GM12878 (cell line): ENCODE measurements at regions not wholly inside any gene's neighbourhood (a gene's known extent, or its start where the extent isn't known, plus 50 kb on each side); places are given as distances from the start of the nearest gene placed in this dataset.

Experiments
- ATAC-seq: fragments of 200-7000 bp; cut with Tn5 transposase; 3 replicates; pipeline ENCODE4 v1.9.1; 2020; ENCODE audit warnings: mild to moderate bottlenecking, moderate library complexity
- BruUV-seq: library from RNA; stranded (reverse); fragments of 400-500 nt; replicated peaks from 2 replicates; lab custom pipeline; 2021; lab: Mats Ljungman, UMichigan
- CTCF ChIA-PET: fragments of 300-600 bp; sonication (Branson Sonifier 250); formaldehyde crosslinking; extraction: SDS; loops from one replicate; lab custom pipeline; 2021; ENCODE audit warnings: inconsistent platforms; lab: Yijun Ruan, JAX
- POLR2A ChIA-PET: fragments of 350-600 bp; formaldehyde crosslinking; extraction: SDS; loops from one replicate; lab custom pipeline; 2021; ENCODE audit warnings: inconsistent platforms; lab: Charles Lee
- RAD21 ChIA-PET: fragments of 300-600 bp; sonication (Branson Sonifier 250); formaldehyde crosslinking; loops from one replicate; lab custom pipeline; 2023; ENCODE audit warnings: antibody characterized with exemption; ENCODE audit not compliant: unreplicated experiment; lab: Charles Lee
- SMC1A ChIA-PET: fragments of 300-600 bp; sonication (Branson Sonifier 250); formaldehyde crosslinking; loops from one replicate; lab custom pipeline; 2023; ENCODE audit not compliant: unreplicated experiment, uncharacterized antibody; lab: Charles Lee
- DNase-seq: peaks from one replicate; pipeline ENCODE4 v3.0.0-alpha.2; 2011; ENCODE audit warnings: low read depth, low spot score
- FAIRE-seq: peaks from 3 replicates; lab custom pipeline; 2011; peaks lifted over from hg19 to GRCh38; lab: Jason Lieb, UNC
- H2AFZ ChIP-seq: 2 replicates; pipeline ENCODE4 v1.6.0; 2011; ENCODE audit warnings: low read depth, low read length, control low read depth; ENCODE audit not compliant: control insufficient read depth
- H3K27ac ChIP-seq: 2 replicates; pipeline ENCODE4 v1.5.1; 2011; ENCODE audit warnings: control low read depth; ENCODE audit not compliant: control insufficient read depth, insufficient read depth
- H3K27me3 ChIP-seq, 2 experiments: replicated peaks in 1 of 2; 2 replicates each; pipeline versions ENCODE4 v1.6.0 to v1.6.1; 2011; ENCODE audit warnings: low read length in 1 of 2; ENCODE audit not compliant: control insufficient read depth in 2 of 2, insufficient read depth in 2 of 2
- H3K36me3 ChIP-seq, 2 experiments: 2 replicates each; pipeline ENCODE4 v1.5.1; 2011; ENCODE audit warnings: low read length in 1 of 2; ENCODE audit not compliant: control insufficient read depth in 2 of 2, insufficient read depth in 2 of 2
- H3K4me1 ChIP-seq: 2 replicates; pipeline ENCODE4 v1.6.1; 2011; ENCODE audit warnings: mild to moderate bottlenecking, low read length, moderate library complexity, mixed read lengths; ENCODE audit not compliant: control insufficient read depth, insufficient read depth
- H3K4me2 ChIP-seq: 2 replicates; pipeline ENCODE4 v1.6.0; 2011; ENCODE audit warnings: control low read depth; ENCODE audit not compliant: control insufficient read depth, insufficient read depth
- H3K4me3 ChIP-seq: fragments of 200-600 bp; sonication (generic); 2 replicates; pipeline ENCODE4 v1.5.1; 2016
- H3K79me2 ChIP-seq: 2 replicates; pipeline ENCODE4 v1.6.0; 2011; ENCODE audit warnings: low read length; ENCODE audit not compliant: control insufficient read depth, insufficient read depth
- H3K9ac ChIP-seq: 2 replicates; pipeline ENCODE4 v1.8.0; 2011; ENCODE audit warnings: low read length, control low read depth, mixed read lengths; ENCODE audit not compliant: control insufficient read depth, insufficient read depth
- H3K9me3 ChIP-seq: replicated peaks from 3 replicates; pipeline ENCODE4 v1.5.1; 2011; ENCODE audit warnings: mild to moderate bottlenecking, low read length; ENCODE audit not compliant: control insufficient read depth, insufficient read depth
- H4K20me1 ChIP-seq: 2 replicates; pipeline ENCODE4 v1.6.0; 2011; ENCODE audit not compliant: control insufficient read depth, insufficient read depth
- IKZF1 ChIP-seq: fragments of 450-650 bp; conservative IDR thresholded peaks from 2 replicates; pipeline ENCODE4 v1.6.1; 2017; ENCODE audit warnings: antibody characterized with exemption, mild to moderate bottlenecking
- KLF5 ChIP-seq: fragments of 450-650 bp; IDR thresholded peaks from 2 replicates; pipeline ENCODE4 v1.6.1; 2014; ENCODE audit warnings: mild to moderate bottlenecking; ENCODE audit not compliant: partially characterized antibody
- MYC ChIP-seq: IDR thresholded peaks from 2 replicates; pipeline ENCODE4 v1.6.1; 2011; ENCODE audit warnings: mild to moderate bottlenecking, low read length, moderate library complexity, inconsistent platforms; ENCODE audit not compliant: insufficient read depth, insufficient replicate concordance, insufficient read length, severe bottlenecking
- NFIC ChIP-seq: IDR thresholded peaks from 2 replicates; pipeline ENCODE4 v1.6.1; 2012; ENCODE audit warnings: low read depth, mild to moderate bottlenecking, inconsistent platforms, low read length, moderate library complexity
- POLR2AphosphoS2 ChIP-seq: IDR thresholded peaks from 2 replicates; pipeline ENCODE4 v1.6.1; 2011; ENCODE audit warnings: low read depth, mild to moderate bottlenecking, low read length, improper control_type of control experiment, moderate library complexity
- POLR2AphosphoS5 ChIP-seq: IDR thresholded peaks from 2 replicates; pipeline ENCODE4 v1.6.1; 2011; ENCODE audit warnings: mild to moderate bottlenecking, low read length, inconsistent platforms
- RELA ChIP-seq: fragments of 450-650 bp; IDR thresholded peaks from 2 replicates; pipeline ENCODE4 v1.8.0; 2014; ENCODE audit warnings: borderline replicate concordance; ENCODE audit not compliant: partially characterized antibody
- STAT1 ChIP-seq: fragments of 450-650 bp; conservative IDR thresholded peaks from 2 replicates; pipeline ENCODE4 v1.6.1; 2014; ENCODE audit warnings: antibody characterized with exemption, mild to moderate bottlenecking
- ZNF207 ChIP-seq: fragments of 450-650 bp; IDR thresholded peaks from 2 replicates; pipeline ENCODE4 v1.6.1; 2014; ENCODE audit warnings: antibody characterized with exemption, mild to moderate bottlenecking, borderline replicate concordance
- in situ Hi-C: fragments of 300-500 bp; cut with MboI; formaldehyde crosslinking; loops from 9 replicates; pipeline ENCODE4 v1.14.3; 2018; ENCODE audit warnings: mixed read lengths
- intact Hi-C: fragments of 100-400 bp; cut with micrococcal nuclease; formaldehyde crosslinking; loops from one replicate; pipeline ENCODE4 v1.14.2; 2022; ENCODE audit not compliant: unreplicated experiment
- TF ChIP-seq, protein P1 (sequence below): fragments of 450-650 bp; IDR thresholded peaks from 2 replicates; pipeline ENCODE4 v1.6.1; 2018; ENCODE audit warnings: mild to moderate bottlenecking, low read depth, moderate library complexity; ENCODE audit not compliant: partially characterized antibody

DNA sequence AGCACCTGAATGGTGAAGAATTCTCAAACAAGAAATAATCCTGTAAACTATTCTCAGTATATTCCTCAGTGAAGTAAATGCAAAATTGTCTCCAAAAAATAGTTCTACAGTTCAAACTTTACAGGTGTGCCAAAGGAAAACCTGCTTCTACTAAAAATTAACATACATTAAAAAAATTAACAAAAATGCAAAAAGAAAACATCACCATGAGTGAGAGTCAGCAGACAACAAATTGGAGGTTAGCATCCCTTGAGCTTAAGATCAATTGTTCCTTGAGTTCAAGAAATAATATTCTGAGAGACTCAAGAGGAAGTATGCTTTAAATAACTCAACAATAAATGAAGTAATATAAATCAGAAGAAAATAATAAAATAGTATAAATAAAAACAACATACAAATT is 278.4 kb upstream of the MME start:
- no peaks in the 10 kb centered on the region for H4K20me1 ChIP-seq
- ATAC-seq, result no peak
- H2AFZ ChIP-seq, result no peak overlapping the region
- no peak overlapping the region for H3K27ac ChIP-seq
- ChIA-PET SMC1A (interaction anchor here (0.9 kb wide), 1 partner anchor 41 kb away, joined by 3 read pairs; no protein-coding TSS in a partner anchor), POLR2A (no interaction called here), CTCF (no interaction called here), RAD21 (no interaction called here)
- FAIRE-seq, result no peak
- H3K4me3 ChIP-seq, result no peak overlapping the region
- H3K4me2 ChIP-seq, result no peak overlapping the region
- DNase-seq, result no peak
- H3K79me2 ChIP-seq, result no peaks in the 10 kb centered on the region
- H3K36me3 ChIP-seq, result no peaks in the 10 kb centered on the region
- no peak overlapping the region for H3K9ac ChIP-seq
- no TSS peak for BruUV-seq
- in situ Hi-C loops (no loop called here), intact Hi-C loops (no loop called here)
- no peaks in the 10 kb centered on the region for H3K27me3 ChIP-seq
- TF ChIP-seq STAT1 (no peak), KLF5 (no peak), RELA (no peak), POLR2AphosphoS2 (no peak), NFIC (no peak), POLR2AphosphoS5 (no peak), MYC (no peak), IKZF1 (no peak), ZNF207 (no peak)
- TF ChIP-seq, protein P1, sequence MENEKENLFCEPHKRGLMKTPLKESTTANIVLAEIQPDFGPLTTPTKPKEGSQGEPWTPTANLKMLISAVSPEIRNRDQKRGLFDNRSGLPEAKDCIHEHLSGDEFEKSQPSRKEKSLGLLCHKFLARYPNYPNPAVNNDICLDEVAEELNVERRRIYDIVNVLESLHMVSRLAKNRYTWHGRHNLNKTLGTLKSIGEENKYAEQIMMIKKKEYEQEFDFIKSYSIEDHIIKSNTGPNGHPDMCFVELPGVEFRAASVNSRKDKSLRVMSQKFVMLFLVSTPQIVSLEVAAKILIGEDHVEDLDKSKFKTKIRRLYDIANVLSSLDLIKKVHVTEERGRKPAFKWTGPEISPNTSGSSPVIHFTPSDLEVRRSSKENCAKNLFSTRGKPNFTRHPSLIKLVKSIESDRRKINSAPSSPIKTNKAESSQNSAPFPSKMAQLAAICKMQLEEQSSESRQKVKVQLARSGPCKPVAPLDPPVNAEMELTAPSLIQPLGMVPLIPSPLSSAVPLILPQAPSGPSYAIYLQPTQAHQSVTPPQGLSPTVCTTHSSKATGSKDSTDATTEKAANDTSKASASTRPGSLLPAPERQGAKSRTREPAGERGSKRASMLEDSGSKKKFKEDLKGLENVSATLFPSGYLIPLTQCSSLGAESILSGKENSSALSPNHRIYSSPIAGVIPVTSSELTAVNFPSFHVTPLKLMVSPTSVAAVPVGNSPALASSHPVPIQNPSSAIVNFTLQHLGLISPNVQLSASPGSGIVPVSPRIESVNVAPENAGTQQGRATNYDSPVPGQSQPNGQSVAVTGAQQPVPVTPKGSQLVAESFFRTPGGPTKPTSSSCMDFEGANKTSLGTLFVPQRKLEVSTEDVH, result no peak
- H3K9me3 ChIP-seq, result no peaks in the 10 kb centered on the region
- no peaks in the 10 kb centered on the region for H3K4me1 ChIP-seq
